CD4-positive, alpha-beta memory T cell (primary cell): ENCODE measurements at regions not wholly inside any gene's neighbourhood (a gene's known extent, or its start where the extent isn't known, plus 50 kb on each side); places are given as distances from the start of the nearest gene placed in this dataset.

Experiments
- CTCF ChIA-PET: fragments of 350-600 bp; sonication (Branson Sonifier 250); formaldehyde crosslinking; loops from one replicate; lab custom pipeline; 2021; ENCODE audit warnings: inconsistent platforms; ENCODE audit not compliant: partially characterized antibody; lab: Charles Lee
- POLR2A ChIA-PET: fragments of 350-600 bp; sonication (Branson Sonifier 250); formaldehyde crosslinking; loops from one replicate; lab custom pipeline; 2021; ENCODE audit not compliant: partially characterized antibody; lab: Charles Lee
- DNase-seq, 5 donors: peaks; one replicate each; pipeline versions ENCODE4 v3.0.0 to v3.0.0-alpha.2; 2020 to 2022; ENCODE audit warnings: mixed read lengths in 1 of 5
- H3K27ac ChIP-seq: one replicate; pipeline ENCODE4 v1.7.0; 2013; ENCODE audit warnings: low read depth, low read length
- H3K27me3 ChIP-seq: 2 replicates; pipeline ENCODE4 v1.7.0; 2013; ENCODE audit warnings: mild to moderate bottlenecking, low read length, moderate library complexity; ENCODE audit not compliant: insufficient read depth
- H3K36me3 ChIP-seq: 2 replicates; pipeline ENCODE4 v1.7.0; 2013; ENCODE audit warnings: mild to moderate bottlenecking, low read length, moderate library complexity; ENCODE audit not compliant: insufficient read depth
- H3K4me1 ChIP-seq: 2 replicates; pipeline ENCODE4 v1.7.0; 2013; ENCODE audit warnings: mild to moderate bottlenecking, low read length, moderate library complexity; ENCODE audit not compliant: insufficient read depth
- H3K4me3 ChIP-seq, 2 donors: one replicate each; pipeline ENCODE4 v1.7.0; 2013; ENCODE audit warnings: low read length in 2 of 2, mild to moderate bottlenecking in 1 of 2
- H3K9me3 ChIP-seq, 2 donors: one replicate each; pipeline ENCODE4 v1.7.0; 2013; ENCODE audit warnings: low read length in 2 of 2, control low read depth in 1 of 2; ENCODE audit not compliant: control insufficient read depth in 1 of 2
- H3K27ac Mint-ChIP-seq, 7 donors: one replicate each; pipeline ENCODE4 v1.8.0; 2020 to 2021; ENCODE audit warnings: mixed read lengths in 7 of 7, mild to moderate bottlenecking in 6 of 7, inconsistent platforms in 3 of 7, moderate library complexity in 3 of 7
- H3K27me3 Mint-ChIP-seq, 2 donors: one replicate each; pipeline ENCODE4 v1.8.0; 2020 to 2021; ENCODE audit warnings: mixed read lengths in 2 of 2
- H3K36me3 Mint-ChIP-seq, 2 donors: one replicate each; pipeline ENCODE4 v1.8.0; 2020 to 2021; ENCODE audit warnings: mixed read lengths in 2 of 2, inconsistent platforms in 1 of 2, mild to moderate bottlenecking in 1 of 2
- H3K4me1 Mint-ChIP-seq, 4 donors: one replicate each; pipeline ENCODE4 v1.8.0; 2020 to 2021; ENCODE audit warnings: mixed read lengths in 4 of 4, mild to moderate bottlenecking in 1 of 4
- H3K4me3 Mint-ChIP-seq, 8 donors: one replicate each; pipeline ENCODE4 v1.8.0; 2020 to 2021; ENCODE audit warnings: mixed read lengths in 8 of 8, mild to moderate bottlenecking in 7 of 8, moderate library complexity in 6 of 8, inconsistent platforms in 3 of 8
- H3K9me3 Mint-ChIP-seq, 8 donors: one replicate each; pipeline ENCODE4 v1.8.0; 2020 to 2021; ENCODE audit warnings: mixed read lengths in 8 of 8, mild to moderate bottlenecking in 5 of 8, inconsistent platforms in 3 of 8, moderate library complexity in 1 of 8
- intact Hi-C: fragments of 100-400 bp; cut with micrococcal nuclease; formaldehyde crosslinking; loops from one replicate; pipeline ENCODE4 v1.15.1; 2023

- Histone ChIP-seq H3K4me1 (no peaks in the 10 kb centered on the region), H3K4me3 (no peak overlapping the region), H3K36me3 (no peaks in the 10 kb centered on the region), H3K27me3 (no peaks in the 10 kb centered on the region), H3K27ac (no peak overlapping the region), H3K9me3 (no peaks in the 10 kb centered on the region)
- CTCF ChIA-PET = no interaction called here
- no peak overlapping the region for H3K27ac Mint-ChIP-seq
- H3K4me1 Mint-ChIP-seq = no peaks in the 10 kb centered on the region
- no peaks in the 10 kb centered on the region for H3K36me3 Mint-ChIP-seq
- intact Hi-C loops = no loop called here
- no peak for DNase-seq
- no peak overlapping the region for H3K4me3 Mint-ChIP-seq
- POLR2A ChIA-PET = no interaction called here
- no peaks in the 10 kb centered on the region for H3K27me3 Mint-ChIP-seq
- H3K9me3 Mint-ChIP-seq = peaks cover 0 to 5% (median 0%) of the 10 kb centered on the region in 8 donors
These were observed 464.9 kb downstream of the GRXCR1 start for GRCh38 chr4:43357252-43357974.

- Mint-ChIP-seq H3K27ac (no peak overlapping the region), H3K4me3 (no peak overlapping the region)
- no peak for DNase-seq
These were observed 467.8 kb downstream of the GRXCR1 start for GRCh38 chr4:43360296-43360695.

GRCh38 chr4:43362875-43363636 lies 470.5 kb downstream of the GRXCR1 start:
- no peaks in the 10 kb centered on the region for H3K27me3 ChIP-seq
- ChIA-PET POLR2A (no interaction called here), CTCF (no interaction called here)
- H3K36me3 ChIP-seq = no peaks in the 10 kb centered on the region
- peaks cover 0 to 8% (median 0%) of the 10 kb centered on the region in 8 donors for H3K9me3 Mint-ChIP-seq
- no peak overlapping the region for H3K27ac Mint-ChIP-seq
- no peaks in the 10 kb centered on the region for H3K4me1 ChIP-seq
- no peaks in the 10 kb centered on the region for H3K36me3 Mint-ChIP-seq
- no peak overlapping the region for H3K27ac ChIP-seq
- H3K4me1 Mint-ChIP-seq = no peaks in the 10 kb centered on the region
- DNase-seq = no peak
- H3K9me3 ChIP-seq = no peaks in the 10 kb centered on the region
- intact Hi-C loops = no loop called here
- no peak overlapping the region for H3K4me3 ChIP-seq
- no peak overlapping the region for H3K4me3 Mint-ChIP-seq
- H3K27me3 Mint-ChIP-seq = no peaks in the 10 kb centered on the region

More at GRCh38 chr4:43360296-43360695, 467.8 kb downstream of the GRXCR1 start:
- Mint-ChIP-seq H3K9me3 (peaks cover 0 to 5% (median 0%) of the 10 kb centered on the region in 8 donors), H3K36me3 (no peaks in the 10 kb centered on the region), H3K27me3 (no peaks in the 10 kb centered on the region), H3K4me1 (no peaks in the 10 kb centered on the region)
- no peaks in the 10 kb centered on the region for H3K27me3 ChIP-seq
- ChIA-PET CTCF (no interaction called here), POLR2A (no interaction called here)
- no peaks in the 10 kb centered on the region for H3K9me3 ChIP-seq
- H3K27ac ChIP-seq = no peak overlapping the region
- intact Hi-C loops = no loop called here
- no peaks in the 10 kb centered on the region for H3K36me3 ChIP-seq
- H3K4me3 ChIP-seq = no peak overlapping the region
- H3K4me1 ChIP-seq = no peaks in the 10 kb centered on the region

GRCh38 chr4:43369036-43369594 lies 476.6 kb downstream of the GRXCR1 start:
- POLR2A ChIA-PET = no interaction called here
- Mint-ChIP-seq H3K4me1 (no peaks in the 10 kb centered on the region), H3K4me3 (no peak overlapping the region), H3K27ac (no peak overlapping the region), H3K36me3 (no peaks in the 10 kb centered on the region), H3K9me3 (peaks cover 0 to 10% (median 2%) of the 10 kb centered on the region in 8 donors), H3K27me3 (no peaks in the 10 kb centered on the region)
- intact Hi-C loops = no loop called here
- H3K36me3 ChIP-seq = no peaks in the 10 kb centered on the region
- H3K9me3 ChIP-seq = no peaks in the 10 kb centered on the region
- no peak overlapping the region for H3K4me3 ChIP-seq
- CTCF ChIA-PET = no interaction called here
- H3K27ac ChIP-seq = no peak overlapping the region
- H3K27me3 ChIP-seq = no peaks in the 10 kb centered on the region
- DNase-seq = no peak
- H3K4me1 ChIP-seq = no peaks in the 10 kb centered on the region

GRCh38 chr4:43373201-43373600 lies 480.7 kb downstream of the GRXCR1 start:
- Mint-ChIP-seq H3K4me3 (no peak overlapping the region), H3K9me3 (peaks cover 0 to 8% (median 4%) of the 10 kb centered on the region in 8 donors), H3K4me1 (no peaks in the 10 kb centered on the region), H3K27me3 (no peaks in the 10 kb centered on the region), H3K27ac (no peak overlapping the region), H3K36me3 (no peaks in the 10 kb centered on the region)
- Histone ChIP-seq H3K27ac (no peak overlapping the region), H3K4me3 (no peak overlapping the region), H3K9me3 (no peaks in the 10 kb centered on the region), H3K27me3 (no peaks in the 10 kb centered on the region), H3K4me1 (no peaks in the 10 kb centered on the region), H3K36me3 (no peaks in the 10 kb centered on the region)
- ChIA-PET CTCF (no interaction called here), POLR2A (no interaction called here)
- DNase-seq = no peak
- intact Hi-C loops = no loop called here

- CTCF ChIA-PET = no interaction called here
- POLR2A ChIA-PET = no interaction called here
- no peaks in the 10 kb centered on the region for H3K27me3 Mint-ChIP-seq
These were observed 481.8 kb downstream of the GRXCR1 start for GRCh38 chr4:43374216-43374751.

GRCh38 chr4:43379016-43379415 lies 486.5 kb downstream of the GRXCR1 start:
- ChIA-PET CTCF (no interaction called here), POLR2A (no interaction called here)
- Histone ChIP-seq H3K36me3 (no peaks in the 10 kb centered on the region), H3K4me3 (no peak overlapping the region), H3K9me3 (no peaks in the 10 kb centered on the region), H3K27me3 (no peaks in the 10 kb centered on the region), H3K4me1 (no peaks in the 10 kb centered on the region), H3K27ac (no peak overlapping the region)
- no peak for DNase-seq
- Mint-ChIP-seq H3K4me3 (no peak overlapping the region), H3K27me3 (no peaks in the 10 kb centered on the region), H3K4me1 (no peaks in the 10 kb centered on the region), H3K36me3 (no peaks in the 10 kb centered on the region), H3K27ac (no peak overlapping the region), H3K9me3 (peaks cover 0 to 8% (median 5%) of the 10 kb centered on the region in 8 donors)
- intact Hi-C loops = no loop called here

More at GRCh38 chr4:43374216-43374751, 481.8 kb downstream of the GRXCR1 start:
- Histone ChIP-seq H3K27me3 (no peaks in the 10 kb centered on the region), H3K9me3 (no peaks in the 10 kb centered on the region), H3K4me1 (no peaks in the 10 kb centered on the region), H3K4me3 (no peak overlapping the region), H3K27ac (no peak overlapping the region), H3K36me3 (no peaks in the 10 kb centered on the region)
- no peak for DNase-seq
- Mint-ChIP-seq H3K4me1 (no peaks in the 10 kb centered on the region), H3K4me3 (no peak overlapping the region), H3K36me3 (no peaks in the 10 kb centered on the region), H3K9me3 (peaks cover 0 to 8% (median 4%) of the 10 kb centered on the region in 8 donors), H3K27ac (no peak overlapping the region)
- intact Hi-C loops = no loop called here
